Adrenal gland (tissue), 9 donors: ENCODE measurements at regions not wholly inside any gene's neighbourhood (a gene's known extent, or its start where the extent isn't known, plus 50 kb on each side); places are given as distances from the start of the nearest gene placed in this dataset.
A peak's percentile ranks its signal among the peaks of the same experiment; 100 is the strongest.

ENCODE experiments used
- DNase-seq, 7 donors: peaks; one replicate each; pipeline ENCODE4 v3.0.0-alpha.2; 2019 to 2020
- H3K27ac ChIP-seq, 5 donors: fragments of 200-600 bp; sonication (generic) in 4 of 5; 1 replicate in 3 of 5; 2 replicates in 2 of 5; pipeline versions ENCODE4 v1.5.1 to v1.8.0; 2016 to 2020; ENCODE audit warnings: mild to moderate bottlenecking in 1 of 5
- H3K27me3 ChIP-seq: fragments of 200-600 bp; 2 replicates; pipeline ENCODE4 v1.8.0; 2021
- H3K36me3 ChIP-seq, 2 donors: fragments of 200-600 bp; replicated peaks in 1 of 2; 1 replicate in 1 of 2; 2 replicates in 1 of 2; pipeline versions ENCODE4 v1.5.1 to v1.8.0; 2018 to 2022
- H3K4me1 ChIP-seq, 2 donors: fragments of 200-600 bp; replicated peaks in 1 of 2; 1 replicate in 1 of 2; 2 replicates in 1 of 2; pipeline versions ENCODE4 v1.5.1 to v1.8.0; 2018 to 2021
- H3K4me3 ChIP-seq, 4 donors: fragments of 200-600 bp; sonication (generic) in 3 of 4; one replicate each; pipeline ENCODE4 v1.5.1; 2016 to 2018
- H3K9me3 ChIP-seq, 3 donors: fragments of 200-600 bp; sonication (generic) in 1 of 3; replicated peaks in 1 of 3; 1 replicate in 2 of 3; 2 replicates in 1 of 3; pipeline versions ENCODE4 v1.5.1 to v1.8.0; 2016 to 2021
- POLR2A ChIP-seq, 2 donors: fragments of 450-650 bp; IDR thresholded peaks; one replicate each; pipeline ENCODE4 v1.6.1; 2017; ENCODE audit warnings: antibody characterized with exemption in 2 of 2, mild to moderate bottlenecking in 2 of 2, moderate library complexity in 1 of 2
- WGBS, 4 donors: extraction: QIAGEN DNeasy Blood & Tissue Kit in 2 of 4; methylation state at CpG; one replicate each; pipeline versions ENCODE4 v1.1.5 to v1.1.7; 2013 to 2017; 5-methylcytosine and 5-hydroxymethylcytosine counted together
- intact Hi-C, 2 donors: fragments of 100-400 bp; cut with DNase I; formaldehyde crosslinking; loops; one replicate each; pipeline versions ENCODE4 v1.14.1 to v1.15.0; 2022 to 2023
- TF ChIP-seq, protein P1 (sequence below), 6 experiments: fragments of 450-650 bp in 4 of 6; fragments of 200-600 bp in 2 of 6; sonication (generic) in 1 of 6; IDR thresholded peaks; 1 replicate in 5 of 6; 2 replicates in 1 of 6; pipeline versions ENCODE4 v1.5.1 to v1.8.0; 2016 to 2021; ENCODE audit warnings: antibody characterized with exemption in 6 of 6, mild to moderate bottlenecking in 2 of 6, moderate library complexity in 1 of 6
- donor health status: healthy with polysubstance abuse.
- donor health status: Bipolar disorder and iron deficiency.
- donor health status: DM: yes; HTN: yes; CAD: no.
- donor health status: DM: no; HTN: no; CAD: no.
- donor health status: DM: no; HTN: no; CAD: no.

DNA sequence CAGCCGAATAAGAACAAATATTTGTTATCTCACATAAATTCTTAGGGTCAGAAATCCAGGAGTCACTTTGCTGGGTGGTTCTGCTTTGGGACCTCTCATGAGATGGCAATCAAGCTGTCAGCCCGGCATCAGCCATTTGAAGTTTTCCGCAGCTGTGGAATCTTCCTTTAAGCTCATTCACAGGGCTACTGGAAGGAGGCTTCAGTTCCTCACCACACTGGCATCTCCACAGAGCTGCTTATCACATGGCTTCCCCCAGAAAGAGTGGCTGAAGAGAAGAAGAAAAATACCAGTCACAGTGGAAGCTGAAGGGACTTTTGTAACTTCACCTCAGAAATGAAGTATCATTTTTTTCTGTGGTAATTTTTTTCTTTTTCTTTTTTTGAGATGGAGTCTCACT lies 267.7 kb downstream of the CHL1 start:
- no peak overlapping the region for H3K4me3 ChIP-seq
- H3K27me3 ChIP-seq = no peaks in the 10 kb centered on the region
- no peaks in the 10 kb centered on the region for H3K36me3 ChIP-seq
- TF ChIP-seq, protein P1, sequence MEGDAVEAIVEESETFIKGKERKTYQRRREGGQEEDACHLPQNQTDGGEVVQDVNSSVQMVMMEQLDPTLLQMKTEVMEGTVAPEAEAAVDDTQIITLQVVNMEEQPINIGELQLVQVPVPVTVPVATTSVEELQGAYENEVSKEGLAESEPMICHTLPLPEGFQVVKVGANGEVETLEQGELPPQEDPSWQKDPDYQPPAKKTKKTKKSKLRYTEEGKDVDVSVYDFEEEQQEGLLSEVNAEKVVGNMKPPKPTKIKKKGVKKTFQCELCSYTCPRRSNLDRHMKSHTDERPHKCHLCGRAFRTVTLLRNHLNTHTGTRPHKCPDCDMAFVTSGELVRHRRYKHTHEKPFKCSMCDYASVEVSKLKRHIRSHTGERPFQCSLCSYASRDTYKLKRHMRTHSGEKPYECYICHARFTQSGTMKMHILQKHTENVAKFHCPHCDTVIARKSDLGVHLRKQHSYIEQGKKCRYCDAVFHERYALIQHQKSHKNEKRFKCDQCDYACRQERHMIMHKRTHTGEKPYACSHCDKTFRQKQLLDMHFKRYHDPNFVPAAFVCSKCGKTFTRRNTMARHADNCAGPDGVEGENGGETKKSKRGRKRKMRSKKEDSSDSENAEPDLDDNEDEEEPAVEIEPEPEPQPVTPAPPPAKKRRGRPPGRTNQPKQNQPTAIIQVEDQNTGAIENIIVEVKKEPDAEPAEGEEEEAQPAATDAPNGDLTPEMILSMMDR (IDR thresholded peaks at IDR 0.05) = no peak
- no peak for TF ChIP-seq POLR2A (IDR thresholded peaks at IDR 0.05)
- H3K9me3 ChIP-seq = no peaks in the 10 kb centered on the region
- no peak for DNase-seq
- H3K27ac ChIP-seq = no peak overlapping the region
- WGBS, 4 donors = 53 to 66% (median 56%) methylated on average over 3 of the region's 3 CpGs
- intact Hi-C loops = no loop called here
- H3K4me1 ChIP-seq = no peaks in the 10 kb centered on the region

- no peaks in the 10 kb centered on the region for H3K9me3 ChIP-seq
- no peak for DNase-seq
- no peak for TF ChIP-seq POLR2A (IDR thresholded peaks at IDR 0.05)
- TF ChIP-seq, protein P1 (IDR thresholded peaks at IDR 0.05) = peak in 1 of 6 experiments; percentile 18
- no peak overlapping the region for H3K4me3 ChIP-seq
- WGBS, 4 donors = 25 to 32% (median 28%) methylated on average over 5 of the region's 5 CpGs
- intact Hi-C loops = no loop called here
- H3K36me3 ChIP-seq = no peaks in the 10 kb centered on the region
- no peaks in the 10 kb centered on the region for H3K4me1 ChIP-seq
- no peak overlapping the region for H3K27ac ChIP-seq
- H3K27me3 ChIP-seq = no peaks in the 10 kb centered on the region
Observed at GRCh38 chr3:468172-468571, 271.6 kb downstream of the CHL1 start.

DNA sequence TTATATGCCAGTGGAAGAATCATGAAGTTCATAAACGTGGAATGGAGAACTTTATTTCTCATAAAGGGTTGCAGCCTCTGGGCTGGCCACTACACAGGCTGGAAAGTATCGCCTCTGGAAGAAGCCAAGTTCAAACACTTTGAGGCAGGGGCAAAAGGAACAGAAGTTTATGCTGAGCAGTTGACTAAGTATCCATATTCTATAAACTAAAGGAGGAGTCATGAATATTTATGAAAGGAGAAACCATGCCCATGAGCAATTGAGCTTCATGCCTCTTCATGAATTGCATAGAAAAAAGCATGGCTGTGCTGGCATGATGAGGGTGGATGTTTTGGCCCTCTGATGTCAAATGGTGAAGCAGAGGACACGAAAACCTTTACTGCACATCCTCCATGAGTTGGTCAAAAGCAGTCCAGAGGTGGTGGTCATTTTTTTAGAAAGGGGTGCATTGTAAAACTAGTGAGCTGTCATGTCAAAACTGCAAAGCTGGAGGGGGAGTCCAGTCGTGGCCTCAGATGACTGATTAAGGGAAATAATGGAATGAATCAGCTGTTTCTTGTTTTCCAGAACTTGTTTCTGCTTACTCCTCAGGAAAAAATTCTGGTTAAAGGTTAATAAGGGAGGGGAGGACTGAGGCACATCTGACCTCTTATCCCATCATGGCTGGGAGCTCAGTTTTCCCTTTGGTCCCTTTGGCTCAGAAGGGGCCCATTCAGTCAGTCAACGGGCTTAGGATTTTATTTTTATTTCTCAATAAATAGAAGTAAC lies 276.7 kb downstream of the CHL1 start:
- TF ChIP-seq, protein P1 (IDR thresholded peaks at IDR 0.05) = no peak
- TF ChIP-seq POLR2A (IDR thresholded peaks at IDR 0.05) = no peak
- intact Hi-C loops = no loop called here
- no peaks in the 10 kb centered on the region for H3K36me3 ChIP-seq
- DNase-seq = no peak
- no peaks in the 10 kb centered on the region for H3K27me3 ChIP-seq
- H3K9me3 ChIP-seq = no peaks in the 10 kb centered on the region
- no peak overlapping the region for H3K4me3 ChIP-seq
- no peak overlapping the region for H3K27ac ChIP-seq
- 45 to 58% (median 52%) methylated on average over 5 of the region's 5 CpGs for WGBS, 4 donors
- no peaks in the 10 kb centered on the region for H3K4me1 ChIP-seq

DNA sequence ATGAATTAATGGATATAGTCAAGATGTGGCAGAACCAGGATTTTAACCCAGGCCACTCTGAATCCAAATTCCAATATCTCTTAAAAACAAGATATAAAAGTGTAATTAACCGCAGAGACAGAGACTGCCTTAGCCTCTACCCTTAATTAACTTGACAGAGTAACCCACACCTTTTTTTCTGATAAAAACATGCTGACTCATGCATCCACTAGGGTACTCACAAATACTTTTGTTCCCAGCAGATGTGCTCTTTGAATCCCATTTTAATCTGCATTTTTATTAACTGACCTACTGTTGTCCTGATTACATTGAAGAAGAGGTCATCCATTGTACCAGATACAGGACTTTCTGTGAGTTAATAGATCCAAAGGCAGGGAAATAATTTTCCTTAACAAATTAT lies 278.3 kb downstream of the CHL1 start:
- H3K36me3 ChIP-seq = no peaks in the 10 kb centered on the region
- WGBS, 4 donors = 75 to 86% (median 83%) methylated on average over 1 of the region's 1 CpG
- DNase-seq = no peak
- no peak overlapping the region for H3K4me3 ChIP-seq
- H3K4me1 ChIP-seq = no peaks in the 10 kb centered on the region
- TF ChIP-seq, protein P1 (IDR thresholded peaks at IDR 0.05) = no peak
- TF ChIP-seq POLR2A (IDR thresholded peaks at IDR 0.05) = no peak
- H3K27ac ChIP-seq = no peak overlapping the region
- H3K9me3 ChIP-seq = no peaks in the 10 kb centered on the region
- H3K27me3 ChIP-seq = no peaks in the 10 kb centered on the region
- intact Hi-C loops = no loop called here
